ENCODE measurements at regions not wholly inside any gene's neighbourhood (a gene's known extent, or its start where the extent isn't known, plus 50 kb on each side); places are given as distances from the start of the nearest gene placed in this dataset.

GRCh38 chr1:234743791-234744611 lies 134.0 kb upstream of the IRF2BP2 start:
- Histone ChIP-seq H3K9ac (ENCODE audit: low read length) (peak overlapping the region; percentile 66), H3K4me2 (ENCODE audit: low read length) (peak overlapping the region; percentile 82), H3K4me1 (ENCODE audit: insufficient read depth, low read length) (peaks cover 40% of the 10 kb centered on the region), H3K27ac (ENCODE audit: low read depth, low read length) (peak overlapping the region; percentile 60), H3K9me3 (ENCODE audit: insufficient read depth, low read depth, low read length) (no peaks in the 10 kb centered on the region), H3K36me3 (ENCODE audit: insufficient read depth, low read length) (no peaks in the 10 kb centered on the region), H3K79me2 (ENCODE audit: insufficient read depth, low read length) (no peaks in the 10 kb centered on the region), H4K20me1 (ENCODE audit: insufficient read depth, low read length) (no peaks in the 10 kb centered on the region), H3K4me3 (ENCODE audit: insufficient read depth, low read depth, low read length) (peak overlapping the region; percentile 38), H3K27me3 (ENCODE audit: insufficient read depth, low read length) (no peaks in the 10 kb centered on the region), H2AFZ (ENCODE audit: low read depth, low read length) (peak overlapping the region; percentile 54)
- no peak for TF ChIP-seq EZH2 (IDR thresholded peaks at IDR 0.05; ENCODE audit: insufficient read depth, low read length)
- no peak for TF ChIP-seq CTCF (IDR thresholded peaks at IDR 0.05; ENCODE audit: insufficient read depth, low read depth, low read length)
- DNase-seq (ENCODE audit: low read depth) (peak; percentile 76), FAIRE-seq (no peak)
- no peaks in the 10 kb centered on the region for H3K36me3 Mint-ChIP-seq (ENCODE audit: low read depth, unreplicated experiment)
- H3K4me1 Mint-ChIP-seq (ENCODE audit: low read depth, unreplicated experiment), result peaks cover 20% of the 10 kb centered on the region
- no peak overlapping the region for H3K27ac Mint-ChIP-seq (ENCODE audit: unreplicated experiment)
- no peaks in the 10 kb centered on the region for H3K9me3 Mint-ChIP-seq (ENCODE audit: unreplicated experiment)
- no peaks in the 10 kb centered on the region for H3K27me3 Mint-ChIP-seq (ENCODE audit: low read depth, unreplicated experiment)
- H3K4me3 Mint-ChIP-seq (ENCODE audit: unreplicated experiment), result peak overlapping the region; percentile 0

DNA sequence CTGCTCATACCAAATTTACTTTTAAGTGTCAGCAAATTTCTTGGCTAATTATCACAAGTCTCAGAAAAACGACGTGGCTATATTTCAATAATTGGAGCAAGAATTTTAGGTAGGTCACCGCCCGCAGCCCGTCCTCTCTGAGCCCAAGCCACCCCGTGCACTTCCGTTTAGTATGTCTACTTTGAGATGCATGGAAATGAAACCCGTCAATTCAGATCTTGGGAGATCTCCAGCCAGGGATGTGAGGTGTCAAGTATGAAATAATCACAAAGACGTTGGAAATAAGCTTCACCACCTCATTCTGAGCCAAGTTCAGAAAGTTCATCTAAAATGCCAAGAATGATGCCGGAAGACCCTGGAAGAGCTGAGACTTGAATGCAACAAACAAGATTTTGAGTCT lies 132.6 kb upstream of the IRF2BP2 start:
- Histone ChIP-seq H3K4me3 (ENCODE audit: insufficient read depth, low read depth, low read length) (no peak overlapping the region), H3K27ac (ENCODE audit: low read depth, low read length) (no peak overlapping the region), H3K79me2 (ENCODE audit: insufficient read depth, low read length) (no peaks in the 10 kb centered on the region), H3K9ac (ENCODE audit: low read length) (no peak overlapping the region), H3K9me3 (ENCODE audit: insufficient read depth, low read depth, low read length) (no peaks in the 10 kb centered on the region), H2AFZ (ENCODE audit: low read depth, low read length) (no peak overlapping the region), H4K20me1 (ENCODE audit: insufficient read depth, low read length) (no peaks in the 10 kb centered on the region), H3K4me1 (ENCODE audit: insufficient read depth, low read length) (peaks cover 40% of the 10 kb centered on the region), H3K36me3 (ENCODE audit: insufficient read depth, low read length) (no peaks in the 10 kb centered on the region), H3K27me3 (ENCODE audit: insufficient read depth, low read length) (no peaks in the 10 kb centered on the region), H3K4me2 (ENCODE audit: low read length) (no peak overlapping the region)
- no peak for DNase-seq (ENCODE audit: low read depth)
- Mint-ChIP-seq H3K27me3 (ENCODE audit: low read depth, unreplicated experiment) (no peaks in the 10 kb centered on the region), H3K27ac (ENCODE audit: unreplicated experiment) (no peak overlapping the region), H3K4me3 (ENCODE audit: unreplicated experiment) (no peak overlapping the region), H3K36me3 (ENCODE audit: low read depth, unreplicated experiment) (no peaks in the 10 kb centered on the region), H3K4me1 (ENCODE audit: low read depth, unreplicated experiment) (peaks cover 22% of the 10 kb centered on the region), H3K9me3 (ENCODE audit: unreplicated experiment) (no peaks in the 10 kb centered on the region)
- FAIRE-seq, result no peak
- TF ChIP-seq EZH2 (IDR thresholded peaks at IDR 0.05; ENCODE audit: insufficient read depth, low read length), result no peak
- TF ChIP-seq CTCF (IDR thresholded peaks at IDR 0.05; ENCODE audit: insufficient read depth, low read depth, low read length), result no peak

GRCh38 chr1:234737967-234738314 lies 128.0 kb upstream of the IRF2BP2 start:
- FAIRE-seq (no peak), DNase-seq (ENCODE audit: low read depth) (no peak)
- Histone ChIP-seq H3K27me3 (ENCODE audit: insufficient read depth, low read length) (no peaks in the 10 kb centered on the region), H3K27ac (ENCODE audit: low read depth, low read length) (no peak overlapping the region), H2AFZ (ENCODE audit: low read depth, low read length) (peak overlapping the region; percentile 51), H3K79me2 (ENCODE audit: insufficient read depth, low read length) (no peaks in the 10 kb centered on the region), H3K9ac (ENCODE audit: low read length) (no peak overlapping the region), H3K4me1 (ENCODE audit: insufficient read depth, low read length) (peaks cover under 1% of the 10 kb centered on the region), H3K9me3 (ENCODE audit: insufficient read depth, low read depth, low read length) (no peaks in the 10 kb centered on the region), H3K36me3 (ENCODE audit: insufficient read depth, low read length) (no peaks in the 10 kb centered on the region), H3K4me3 (ENCODE audit: insufficient read depth, low read depth, low read length) (no peak overlapping the region), H3K4me2 (ENCODE audit: low read length) (no peak overlapping the region), H4K20me1 (ENCODE audit: insufficient read depth, low read length) (no peaks in the 10 kb centered on the region)
- Mint-ChIP-seq H3K4me1 (ENCODE audit: low read depth, unreplicated experiment) (peaks cover 16% of the 10 kb centered on the region), H3K27ac (ENCODE audit: unreplicated experiment) (no peak overlapping the region), H3K36me3 (ENCODE audit: low read depth, unreplicated experiment) (no peaks in the 10 kb centered on the region), H3K27me3 (ENCODE audit: low read depth, unreplicated experiment) (no peaks in the 10 kb centered on the region), H3K9me3 (ENCODE audit: unreplicated experiment) (no peaks in the 10 kb centered on the region), H3K4me3 (ENCODE audit: unreplicated experiment) (no peak overlapping the region)
- TF ChIP-seq CTCF (IDR thresholded peaks at IDR 0.05; ENCODE audit: insufficient read depth, low read depth, low read length) (no peak), EZH2 (IDR thresholded peaks at IDR 0.05; ENCODE audit: insufficient read depth, low read length) (no peak)

Measured in astrocyte (in vitro differentiated cells and primary cell).